Skeletal muscle tissue (tissue), 3 donors: ENCODE measurements at regions not wholly inside any gene's neighbourhood (a gene's known extent, or its start where the extent isn't known, plus 50 kb on each side); places are given as distances from the start of the nearest gene placed in this dataset.
"Not testable (repeated sequence)": the region's sequence is repeated elsewhere in the genome, so short reads cannot be mapped to it uniquely, and the experiment has no call there.

ENCODE experiments used
- H3K27ac ChIP-seq: one replicate; pipeline ENCODE4 v1.7.0; 2013; ENCODE audit warnings: mild to moderate bottlenecking, low read depth, low read length, inconsistent platforms
- H3K27me3 ChIP-seq, 3 donors: one replicate each; pipeline ENCODE4 v1.7.0; 2013; ENCODE audit warnings: low read length in 3 of 3; ENCODE audit not compliant: control insufficient read depth in 3 of 3, insufficient read depth in 3 of 3
- H3K36me3 ChIP-seq, 3 donors: one replicate each; pipeline ENCODE4 v1.7.0; 2013; ENCODE audit warnings: low read length in 3 of 3; ENCODE audit not compliant: control insufficient read depth in 3 of 3, insufficient read depth in 3 of 3
- H3K4me1 ChIP-seq, 3 donors: one replicate each; pipeline ENCODE4 v1.7.0; 2013; ENCODE audit warnings: low read length in 3 of 3, mild to moderate bottlenecking in 3 of 3; ENCODE audit not compliant: control insufficient read depth in 3 of 3, insufficient read depth in 3 of 3
- H3K4me3 ChIP-seq, 3 donors: one replicate each; pipeline ENCODE4 v1.7.0; 2013; ENCODE audit warnings: low read length in 3 of 3
- H3K9ac ChIP-seq, 3 donors: one replicate each; pipeline ENCODE4 v1.7.0; 2013; ENCODE audit warnings: low read length in 3 of 3, mild to moderate bottlenecking in 3 of 3, moderate library complexity in 2 of 3, low read depth in 1 of 3
- H3K9me3 ChIP-seq, 3 donors: one replicate each; pipeline ENCODE4 v1.7.0; 2013; ENCODE audit warnings: low read length in 3 of 3; ENCODE audit not compliant: control insufficient read depth in 3 of 3
- donor health status: Osteomylitis.

DNA sequence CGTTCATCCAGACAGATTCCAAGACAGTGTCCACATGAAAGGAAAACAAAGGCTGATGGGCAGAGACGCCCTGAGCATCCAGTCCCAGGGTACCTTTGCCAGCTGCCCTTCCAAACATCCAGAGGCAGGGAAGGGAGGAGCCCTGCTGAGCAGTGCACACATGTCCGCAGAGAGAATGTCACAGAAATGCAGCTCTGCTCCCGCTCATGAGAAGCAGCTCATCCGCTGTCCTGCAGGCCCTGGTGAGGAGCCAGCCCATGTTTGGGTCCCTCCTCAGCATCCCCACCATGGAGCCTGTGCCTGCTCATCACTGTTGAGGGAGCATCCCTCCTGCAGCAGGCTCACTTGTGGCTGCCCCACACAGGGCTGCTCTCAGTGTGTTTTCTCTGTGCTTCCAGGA lies 484.7 kb downstream of the GOLGA6L6 start:
- not testable (repeated sequence) for H3K4me3 ChIP-seq, H3K27me3 ChIP-seq, H3K9me3 ChIP-seq, H3K4me1 ChIP-seq, H3K9ac ChIP-seq, H3K36me3 ChIP-seq, H3K27ac ChIP-seq

DNA sequence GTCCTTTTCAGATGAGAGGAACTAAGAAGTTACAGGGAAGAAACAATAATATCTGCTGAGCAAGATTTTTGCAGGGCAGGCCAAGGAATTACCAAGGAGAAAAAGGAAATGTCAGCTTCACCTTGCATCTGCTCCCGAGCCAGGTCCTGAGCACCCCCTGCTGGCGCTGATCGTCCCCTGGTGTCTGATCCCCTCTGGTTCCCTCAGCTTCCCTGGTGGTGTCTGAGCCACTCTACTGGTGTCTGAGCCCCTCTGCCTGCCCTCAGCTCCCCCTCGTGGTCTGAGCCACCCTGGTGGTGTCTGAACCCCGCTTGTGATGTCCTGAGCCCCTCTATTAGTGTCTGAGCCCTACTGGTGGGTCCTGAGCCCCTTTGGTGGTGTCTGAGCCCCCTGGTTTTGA lies 485.7 kb downstream of the GOLGA6L6 start:
- H3K27ac ChIP-seq, H3K36me3 ChIP-seq, H3K27me3 ChIP-seq, H3K9me3 ChIP-seq, H3K9ac ChIP-seq, H3K4me3 ChIP-seq, H3K4me1 ChIP-seq: not testable (repeated sequence)

DNA sequence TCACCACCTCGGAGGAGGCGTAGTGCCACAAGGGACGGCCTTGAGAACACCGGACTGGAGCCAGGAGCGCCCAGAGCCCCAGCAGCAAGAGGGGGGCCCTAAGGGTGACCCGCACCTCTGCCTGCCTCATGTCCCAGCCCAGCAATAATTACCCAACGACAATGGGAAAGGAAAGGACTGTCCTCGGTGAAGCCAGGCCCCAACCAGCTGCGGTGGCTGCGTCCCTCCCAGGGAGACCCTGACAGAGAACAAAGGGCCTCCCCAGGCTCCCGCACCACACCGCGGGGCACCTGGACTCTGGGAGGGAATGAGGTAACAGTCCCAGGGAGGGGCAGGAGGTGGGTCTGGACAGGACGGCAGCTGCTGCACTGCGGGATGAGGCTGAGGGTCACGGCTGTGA lies 493.4 kb downstream of the GOLGA6L6 start:
- not testable (repeated sequence) for H3K9ac ChIP-seq, H3K4me3 ChIP-seq, H3K9me3 ChIP-seq, H3K27ac ChIP-seq, H3K4me1 ChIP-seq, H3K27me3 ChIP-seq, H3K36me3 ChIP-seq

DNA sequence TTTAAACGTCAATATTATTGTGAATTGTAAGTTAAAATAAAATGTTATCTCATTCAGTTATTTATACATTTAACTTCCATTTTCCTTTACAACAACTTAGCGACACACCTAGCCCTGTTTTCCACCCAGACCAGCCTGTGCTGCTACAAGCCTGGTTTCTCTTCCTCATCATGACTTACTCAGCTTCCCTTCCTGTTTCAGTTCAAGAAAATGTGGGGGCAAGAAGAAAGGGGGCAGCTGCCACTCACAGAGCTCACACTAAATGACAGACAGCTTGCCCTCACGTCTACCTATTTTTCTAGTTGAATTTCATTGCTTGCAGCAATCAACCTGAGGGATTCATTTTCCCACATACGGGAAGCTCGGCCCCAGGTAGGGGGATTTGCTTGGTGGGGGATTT lies 496.4 kb downstream of the GOLGA6L6 start:
- H3K4me1 ChIP-seq, H3K27me3 ChIP-seq, H3K9me3 ChIP-seq, H3K4me3 ChIP-seq, H3K27ac ChIP-seq, H3K36me3 ChIP-seq, H3K9ac ChIP-seq: not testable (repeated sequence)

DNA sequence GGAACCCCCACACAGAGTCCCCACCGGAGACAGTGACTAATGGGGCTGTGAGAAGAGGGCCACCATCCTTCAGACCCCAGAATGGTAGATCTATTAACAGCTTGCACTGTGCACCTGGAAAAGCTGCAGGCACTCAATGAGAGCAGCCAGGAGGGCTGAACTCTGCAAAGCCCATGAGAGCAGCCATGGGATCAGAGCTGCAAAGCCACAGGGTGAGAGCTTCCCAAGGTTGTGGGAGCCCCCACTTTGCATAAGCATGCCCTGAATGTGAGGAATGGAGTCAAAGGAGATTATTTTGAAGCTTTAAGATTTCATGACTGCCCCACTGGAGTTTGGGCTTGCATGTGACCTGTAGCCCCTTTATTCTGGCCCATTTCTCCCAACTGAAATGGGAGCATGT lies 500.9 kb downstream of the GOLGA6L6 start:
- not testable (repeated sequence) for H3K27me3 ChIP-seq, H3K36me3 ChIP-seq, H3K9me3 ChIP-seq, H3K4me1 ChIP-seq, H3K9ac ChIP-seq, H3K27ac ChIP-seq, H3K4me3 ChIP-seq

- H3K4me1 ChIP-seq, H3K27ac ChIP-seq, H3K9me3 ChIP-seq: not testable (repeated sequence)
These were observed 516.6 kb downstream of the GOLGA6L6 start for GRCh38 chr15:20025040-20025439.

DNA sequence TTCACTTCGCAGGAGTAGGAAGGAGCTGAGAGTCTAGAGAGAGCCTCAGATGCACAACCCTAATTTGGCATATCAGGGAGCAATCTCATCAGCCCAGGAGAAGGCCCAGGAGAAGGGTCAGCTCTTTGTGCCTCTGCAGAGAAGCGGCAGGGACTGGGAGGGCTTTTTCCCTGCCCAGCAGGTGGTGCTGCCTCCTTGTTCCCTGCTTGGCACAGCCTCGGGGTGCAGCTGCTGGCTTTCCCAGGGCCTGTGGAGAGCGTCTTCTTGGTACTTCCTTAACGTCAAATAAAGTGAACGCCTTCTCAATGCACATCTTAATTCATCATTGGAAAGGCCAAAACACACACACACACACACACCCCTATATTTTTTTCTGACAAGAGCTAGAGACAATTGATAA lies 519.3 kb downstream of the GOLGA6L6 start:
- not testable (repeated sequence) for H3K36me3 ChIP-seq, H3K27me3 ChIP-seq, H3K9ac ChIP-seq, H3K27ac ChIP-seq, H3K9me3 ChIP-seq, H3K4me3 ChIP-seq, H3K4me1 ChIP-seq

More at GRCh38 chr15:20025040-20025439, 516.6 kb downstream of the GOLGA6L6 start:
- not testable (repeated sequence) for H3K9ac ChIP-seq, H3K36me3 ChIP-seq, H3K4me3 ChIP-seq, H3K27me3 ChIP-seq

GRCh38 chr15:20021351-20021750 lies 520.2 kb downstream of the GOLGA6L6 start:
- H3K27ac ChIP-seq, H3K4me1 ChIP-seq, H3K36me3 ChIP-seq, H3K27me3 ChIP-seq, H3K4me3 ChIP-seq, H3K9ac ChIP-seq, H3K9me3 ChIP-seq: not testable (repeated sequence)

GRCh38 chr15:20020588-20020987 lies 521.0 kb downstream of the GOLGA6L6 start:
- H3K4me3 ChIP-seq = not testable (repeated sequence)

DNA sequence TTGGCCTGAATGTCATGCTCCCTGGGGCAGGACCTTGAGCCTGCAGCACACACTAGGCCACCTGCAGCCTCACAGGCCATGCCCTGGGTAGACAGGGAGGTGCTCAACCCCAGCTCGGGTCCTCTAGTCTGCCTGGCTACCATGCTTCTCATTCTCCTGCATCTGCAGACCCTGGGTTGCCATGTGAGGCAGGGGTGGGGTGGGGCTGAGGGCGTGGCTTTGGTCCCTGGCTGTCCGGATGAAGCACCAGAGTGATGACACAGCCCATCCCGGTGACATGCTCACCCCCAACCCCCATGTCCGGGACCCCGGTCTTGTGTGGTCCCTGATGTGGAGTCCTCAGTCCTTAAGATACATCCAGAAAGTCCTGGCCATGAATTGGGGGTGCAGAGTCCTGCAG lies 521.8 kb downstream of the GOLGA6L6 start:
- H3K9me3 ChIP-seq, H3K36me3 ChIP-seq, H3K27ac ChIP-seq, H3K4me3 ChIP-seq, H3K4me1 ChIP-seq, H3K27me3 ChIP-seq, H3K9ac ChIP-seq: not testable (repeated sequence)

More at GRCh38 chr15:20020588-20020987, 521.0 kb downstream of the GOLGA6L6 start:
- not testable (repeated sequence) for H3K9me3 ChIP-seq, H3K27me3 ChIP-seq, H3K36me3 ChIP-seq, H3K9ac ChIP-seq, H3K4me1 ChIP-seq, H3K27ac ChIP-seq

- not testable (repeated sequence) for H3K9ac ChIP-seq, H3K4me3 ChIP-seq
These were observed 524.0 kb downstream of the GOLGA6L6 start for GRCh38 chr15:20017581-20017980.

More at GRCh38 chr15:20017581-20017980, 524.0 kb downstream of the GOLGA6L6 start:
- H3K4me1 ChIP-seq, H3K36me3 ChIP-seq, H3K9me3 ChIP-seq, H3K27ac ChIP-seq, H3K27me3 ChIP-seq: not testable (repeated sequence)
